KMS-11 (cell line): ENCODE measurements at regions not wholly inside any gene's neighbourhood (a gene's known extent, or its start where the extent isn't known, plus 50 kb on each side); places are given as distances from the start of the nearest gene placed in this dataset.

Experiments used
- H2AFZ ChIP-seq: fragments of 200-600 bp; sonication (generic); 2 replicates; pipeline ENCODE4 v1.6.1; 2016; ENCODE audit warnings: antibody characterized with exemption, mixed run types, low read depth
- H3K27ac ChIP-seq: fragments of 200-600 bp; sonication (generic); 2 replicates; pipeline ENCODE4 v1.6.1; 2016; ENCODE audit warnings: mild to moderate bottlenecking, mixed run types
- H3K27me3 ChIP-seq: fragments of 200-600 bp; sonication (generic); 2 replicates; pipeline ENCODE4 v1.6.1; 2017; ENCODE audit warnings: mild to moderate bottlenecking, low read depth, mixed run types, moderate library complexity; ENCODE audit not compliant: insufficient read depth
- H3K36me3 ChIP-seq: fragments of 200-600 bp; sonication (generic); 2 replicates; pipeline ENCODE4 v1.6.1; 2017; ENCODE audit warnings: mild to moderate bottlenecking, mixed run types; ENCODE audit not compliant: insufficient read depth
- H3K4me1 ChIP-seq: fragments of 200-600 bp; sonication (generic); 2 replicates; pipeline ENCODE4 v1.6.1; 2016; ENCODE audit warnings: mild to moderate bottlenecking, low read depth, mixed run types; ENCODE audit not compliant: poor library complexity, severe bottlenecking
- H3K4me2 ChIP-seq: fragments of 200-600 bp; sonication (generic); 2 replicates; pipeline ENCODE4 v1.7.0; 2016; ENCODE audit warnings: mild to moderate bottlenecking, mixed run types
- H3K4me3 ChIP-seq: fragments of 200-600 bp; sonication (generic); IDR thresholded peaks from 2 replicates; pipeline ENCODE4 v1.6.1; 2017; ENCODE audit warnings: low read depth, low read length, mixed read lengths; ENCODE audit not compliant: insufficient read depth
- H3K79me2 ChIP-seq: fragments of 200-600 bp; sonication (generic); 2 replicates; pipeline ENCODE4 v1.6.1; 2016; ENCODE audit warnings: low read depth, mixed run types; ENCODE audit not compliant: insufficient read depth
- H3K9ac ChIP-seq: fragments of 200-600 bp; sonication (generic); 2 replicates; pipeline ENCODE4 v1.6.1; 2016; ENCODE audit warnings: mild to moderate bottlenecking, mixed run types
- H4K20me1 ChIP-seq: fragments of 200-600 bp; sonication (generic); 2 replicates; pipeline ENCODE4 v1.6.1; 2016; ENCODE audit warnings: mild to moderate bottlenecking, mixed run types; ENCODE audit not compliant: insufficient read depth
- TF ChIP-seq, protein P1 (sequence below): fragments of 200-600 bp; sonication (generic); conservative IDR thresholded peaks from 2 replicates; pipeline ENCODE4 v1.6.1; 2017; ENCODE audit warnings: low read depth, mild to moderate bottlenecking, antibody characterized with exemption, low read length, moderate library complexity, mixed read lengths

DNA sequence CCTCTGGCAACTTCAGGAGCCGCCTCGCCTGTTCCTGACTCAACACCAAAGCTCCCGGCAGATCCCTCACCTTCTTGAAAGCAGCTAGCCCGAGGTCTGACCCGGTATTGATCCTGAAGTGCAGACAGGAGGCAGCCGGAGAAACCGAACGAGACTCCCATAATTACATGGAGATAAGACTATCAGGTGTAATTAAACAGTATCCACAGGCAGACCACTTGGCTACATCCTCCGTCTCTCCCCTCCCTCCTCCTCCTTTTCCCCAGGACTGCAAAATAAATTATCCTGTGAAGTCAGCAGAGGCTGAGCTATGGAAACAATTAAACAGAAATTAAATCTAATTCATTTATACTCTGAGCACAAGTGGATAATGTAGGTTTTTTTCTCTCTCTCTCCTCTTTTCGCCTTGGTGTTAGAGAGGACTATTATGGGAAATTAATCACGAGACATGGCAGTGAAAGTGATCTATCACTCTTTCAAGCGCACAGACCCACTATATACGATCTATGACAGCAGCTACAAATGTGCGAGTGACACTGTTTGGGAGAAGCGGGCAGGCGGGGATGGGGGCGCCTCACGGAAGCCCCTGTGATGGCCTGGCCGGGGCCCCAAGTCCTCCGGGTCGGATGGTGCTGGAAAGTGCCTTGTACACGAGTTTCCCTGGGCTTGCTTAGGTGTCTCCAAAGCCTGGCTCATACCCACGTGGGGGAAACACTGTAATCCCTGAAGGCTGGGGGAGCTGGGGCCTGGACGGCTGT is 92.8 kb downstream of the RBFOX3 start:
- Histone ChIP-seq H3K27ac (no peak overlapping the region), H3K36me3 (no peaks in the 10 kb centered on the region), H3K27me3 (peaks cover 80% of the 10 kb centered on the region), H3K4me3 (no peak overlapping the region), H3K79me2 (no peaks in the 10 kb centered on the region), H3K4me2 (no peak overlapping the region), H3K9ac (no peak overlapping the region), H2AFZ (no peak overlapping the region), H4K20me1 (no peaks in the 10 kb centered on the region), H3K4me1 (no peaks in the 10 kb centered on the region)
- TF ChIP-seq, protein P1, sequence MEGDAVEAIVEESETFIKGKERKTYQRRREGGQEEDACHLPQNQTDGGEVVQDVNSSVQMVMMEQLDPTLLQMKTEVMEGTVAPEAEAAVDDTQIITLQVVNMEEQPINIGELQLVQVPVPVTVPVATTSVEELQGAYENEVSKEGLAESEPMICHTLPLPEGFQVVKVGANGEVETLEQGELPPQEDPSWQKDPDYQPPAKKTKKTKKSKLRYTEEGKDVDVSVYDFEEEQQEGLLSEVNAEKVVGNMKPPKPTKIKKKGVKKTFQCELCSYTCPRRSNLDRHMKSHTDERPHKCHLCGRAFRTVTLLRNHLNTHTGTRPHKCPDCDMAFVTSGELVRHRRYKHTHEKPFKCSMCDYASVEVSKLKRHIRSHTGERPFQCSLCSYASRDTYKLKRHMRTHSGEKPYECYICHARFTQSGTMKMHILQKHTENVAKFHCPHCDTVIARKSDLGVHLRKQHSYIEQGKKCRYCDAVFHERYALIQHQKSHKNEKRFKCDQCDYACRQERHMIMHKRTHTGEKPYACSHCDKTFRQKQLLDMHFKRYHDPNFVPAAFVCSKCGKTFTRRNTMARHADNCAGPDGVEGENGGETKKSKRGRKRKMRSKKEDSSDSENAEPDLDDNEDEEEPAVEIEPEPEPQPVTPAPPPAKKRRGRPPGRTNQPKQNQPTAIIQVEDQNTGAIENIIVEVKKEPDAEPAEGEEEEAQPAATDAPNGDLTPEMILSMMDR = no peak

DNA sequence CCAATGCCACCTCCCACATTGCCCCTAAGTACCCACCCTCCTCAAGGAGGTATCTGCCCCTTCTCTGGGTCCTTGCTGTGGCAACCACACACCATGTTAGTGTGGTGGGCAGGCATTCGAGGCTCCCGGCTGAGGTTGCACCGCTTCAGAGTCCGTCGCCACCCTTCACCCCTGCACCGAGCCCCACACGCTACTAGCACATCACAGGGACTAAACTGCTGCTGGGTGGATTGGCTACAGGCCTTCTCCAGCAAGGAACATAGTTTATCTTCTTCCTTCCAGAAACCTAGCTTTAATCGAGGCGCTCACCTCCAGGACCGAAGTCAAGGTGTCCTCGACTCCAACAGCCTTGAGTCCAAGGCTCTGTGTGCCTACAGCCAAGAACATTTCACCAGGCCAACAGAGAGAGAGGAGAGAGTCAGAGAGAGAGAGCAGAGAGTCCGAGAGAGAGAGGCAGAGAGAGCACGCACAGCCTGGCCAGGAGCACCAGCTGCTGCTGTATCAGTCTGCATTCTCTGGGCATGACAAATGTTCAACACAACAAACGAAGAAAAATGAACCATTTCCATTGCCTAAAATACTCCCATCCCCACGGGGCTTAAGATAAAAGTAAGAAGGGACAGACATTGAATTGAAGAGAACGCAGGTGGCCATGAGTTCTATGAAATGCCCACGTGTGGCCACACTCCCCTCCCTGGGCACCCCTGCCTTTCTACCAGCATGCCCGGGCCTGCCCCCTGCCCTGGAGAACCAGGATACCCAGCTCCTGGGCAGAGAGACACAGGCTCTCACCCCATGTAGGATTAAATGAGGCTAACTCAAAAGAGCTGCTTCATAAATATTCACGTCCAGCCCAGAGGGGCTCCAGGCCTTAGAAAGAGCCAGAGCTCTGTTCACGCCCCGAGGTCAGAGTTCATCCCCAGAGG is 94.9 kb downstream of the RBFOX3 start:
- Histone ChIP-seq H3K4me1 (no peaks in the 10 kb centered on the region), H3K27ac (no peak overlapping the region), H3K79me2 (no peaks in the 10 kb centered on the region), H3K9ac (no peak overlapping the region), H3K4me3 (no peak overlapping the region), H4K20me1 (no peaks in the 10 kb centered on the region), H3K36me3 (no peaks in the 10 kb centered on the region), H3K27me3 (peaks cover 66% of the 10 kb centered on the region), H2AFZ (no peak overlapping the region), H3K4me2 (no peak overlapping the region)
- TF ChIP-seq, protein P1 = no peak

DNA sequence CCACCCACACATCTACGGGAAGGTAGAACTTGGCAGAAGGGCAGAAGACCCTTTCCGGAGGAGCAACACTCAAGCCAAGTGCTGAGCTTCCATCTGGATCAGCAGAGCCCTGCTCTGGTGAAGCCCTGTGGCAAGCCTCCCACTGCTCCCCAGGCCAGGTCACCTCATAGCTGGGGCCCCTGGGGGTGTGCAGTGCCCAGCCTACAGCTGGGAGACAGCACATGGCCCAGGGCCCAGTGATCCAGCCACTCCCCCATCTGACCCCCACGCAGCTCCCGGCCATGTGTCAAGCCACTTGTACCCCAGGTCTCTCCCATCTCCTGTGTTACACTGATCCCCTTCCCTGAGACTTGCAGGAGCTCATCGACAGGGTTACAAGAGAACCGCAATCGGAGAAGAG is 95.7 kb downstream of the RBFOX3 start:
- Histone ChIP-seq H3K4me3 (no peak overlapping the region), H3K36me3 (no peaks in the 10 kb centered on the region), H3K9ac (no peak overlapping the region), H3K27ac (no peak overlapping the region), H3K4me2 (no peak overlapping the region), H4K20me1 (no peaks in the 10 kb centered on the region), H3K27me3 (peaks cover 71% of the 10 kb centered on the region), H3K79me2 (no peaks in the 10 kb centered on the region), H3K4me1 (no peaks in the 10 kb centered on the region), H2AFZ (no peak overlapping the region)
- TF ChIP-seq, protein P1 = no peak

DNA sequence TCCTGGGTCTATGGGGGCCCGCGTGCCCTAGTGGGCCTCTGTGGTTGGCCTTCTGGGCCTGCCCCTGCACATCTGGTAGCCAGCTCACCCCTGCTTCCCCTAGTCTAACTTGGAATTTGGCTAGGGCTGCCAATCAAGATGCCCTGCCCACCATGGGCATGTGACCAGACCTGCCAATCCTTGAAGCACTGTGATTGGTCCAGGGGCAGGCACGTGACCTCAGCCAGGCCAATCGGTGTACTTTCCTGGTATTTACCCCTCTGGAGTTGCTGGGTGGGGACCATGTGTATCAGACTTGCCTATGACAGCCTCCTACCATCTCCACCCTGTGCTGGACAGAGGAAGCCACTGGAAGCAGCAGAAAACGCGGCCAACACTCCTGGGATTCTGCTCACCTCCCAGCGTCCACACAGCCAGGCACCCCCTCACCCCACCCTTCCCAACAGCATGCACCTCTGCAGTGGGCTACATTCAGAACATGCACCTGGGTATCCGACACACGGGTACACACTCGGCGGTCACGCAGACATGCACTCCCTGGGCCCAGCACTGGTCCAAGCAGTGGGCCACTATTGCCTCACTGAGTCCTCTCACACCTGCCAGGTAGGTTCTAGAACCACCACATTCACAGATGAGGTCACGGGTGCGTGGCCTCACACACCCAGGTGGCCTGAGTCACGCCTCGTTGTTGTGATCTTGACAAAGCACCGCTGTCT is 96.9 kb downstream of the RBFOX3 start:
- H3K4me3 ChIP-seq = no peak overlapping the region
- no peaks in the 10 kb centered on the region for H4K20me1 ChIP-seq
- H2AFZ ChIP-seq = no peak overlapping the region
- no peak overlapping the region for H3K4me2 ChIP-seq
- TF ChIP-seq, protein P1 = no peak
- no peaks in the 10 kb centered on the region for H3K79me2 ChIP-seq
- no peaks in the 10 kb centered on the region for H3K36me3 ChIP-seq
- H3K27me3 ChIP-seq = peaks cover 70% of the 10 kb centered on the region
- no peaks in the 10 kb centered on the region for H3K4me1 ChIP-seq
- H3K9ac ChIP-seq = no peak overlapping the region
- no peak overlapping the region for H3K27ac ChIP-seq
